A549 (cell line): ENCODE measurements at regions not wholly inside any gene's neighbourhood (a gene's known extent, or its start where the extent isn't known, plus 50 kb on each side); places are given as distances from the start of the nearest gene placed in this dataset.

Source experiments
- CEBPB ChIP-seq, 2 experiments: fragments of >200 bp in 1 of 2; sonication (Bioruptor Twin) in 1 of 2; formaldehyde crosslinking in 1 of 2; IDR thresholded peaks; 2 replicates each; pipeline ENCODE4 v1.6.1; 2012 to 2016
- EP300 ChIP-seq, 2 experiments: fragments of >200 bp; sonication (Bioruptor Twin); formaldehyde crosslinking; IDR thresholded peaks; 2 replicates in 1 of 2; 3 replicates in 1 of 2; pipeline ENCODE4 v1.6.1; 2016 to 2017
- HDAC2 ChIP-seq: fragments of 200-600 bp; sonication (generic); IDR thresholded peaks from 2 replicates; pipeline ENCODE4 v1.6.1; 2016
- HOXB5 ChIP-seq: fragments of 250-450 bp; sonication (Bioruptor Pico); IDR thresholded peaks from 2 replicates; pipeline ENCODE4 v1.5.0; 2020; ENCODE audit warnings: mild to moderate bottlenecking, moderate library complexity
- POLR2A ChIP-seq: IDR thresholded peaks from 2 replicates; pipeline ENCODE4 v1.6.1; 2012; ENCODE audit warnings: mild to moderate bottlenecking, low read length
- RARB ChIP-seq: fragments of 250-450 bp; sonication (Bioruptor Pico); IDR thresholded peaks from 2 replicates; pipeline ENCODE4 v1.8.0; 2021; ENCODE audit warnings: mild to moderate bottlenecking, moderate library complexity
- ZFP36 ChIP-seq: fragments of 450-650 bp; IDR thresholded peaks from 2 replicates; pipeline ENCODE4 v1.6.1; 2014; ENCODE audit warnings: borderline replicate concordance; ENCODE audit not compliant: partially characterized antibody
- TF ChIP-seq, protein P1 (sequence below): fragments of >200 bp; sonication (Bioruptor Twin); formaldehyde crosslinking; IDR thresholded peaks from 3 replicates; pipeline ENCODE4 v1.5.1; 2016
- TF ChIP-seq, protein P2 (sequence below): IDR thresholded peaks from 2 replicates; pipeline ENCODE4 v1.6.1; 2012
- TF ChIP-seq, protein P3 (sequence below): fragments of 200-600 bp; sonication (generic); IDR thresholded peaks from 2 replicates; pipeline ENCODE4 v1.6.1; 2016; ENCODE audit warnings: antibody characterized with exemption, mild to moderate bottlenecking, moderate library complexity
- TF ChIP-seq, protein P4 (sequence below): fragments of 250-450 bp; sonication (Bioruptor Pico); IDR thresholded peaks from 2 replicates; pipeline ENCODE4 v1.5.0; 2021; ENCODE audit warnings: mild to moderate bottlenecking, moderate library complexity, borderline replicate concordance

DNA sequence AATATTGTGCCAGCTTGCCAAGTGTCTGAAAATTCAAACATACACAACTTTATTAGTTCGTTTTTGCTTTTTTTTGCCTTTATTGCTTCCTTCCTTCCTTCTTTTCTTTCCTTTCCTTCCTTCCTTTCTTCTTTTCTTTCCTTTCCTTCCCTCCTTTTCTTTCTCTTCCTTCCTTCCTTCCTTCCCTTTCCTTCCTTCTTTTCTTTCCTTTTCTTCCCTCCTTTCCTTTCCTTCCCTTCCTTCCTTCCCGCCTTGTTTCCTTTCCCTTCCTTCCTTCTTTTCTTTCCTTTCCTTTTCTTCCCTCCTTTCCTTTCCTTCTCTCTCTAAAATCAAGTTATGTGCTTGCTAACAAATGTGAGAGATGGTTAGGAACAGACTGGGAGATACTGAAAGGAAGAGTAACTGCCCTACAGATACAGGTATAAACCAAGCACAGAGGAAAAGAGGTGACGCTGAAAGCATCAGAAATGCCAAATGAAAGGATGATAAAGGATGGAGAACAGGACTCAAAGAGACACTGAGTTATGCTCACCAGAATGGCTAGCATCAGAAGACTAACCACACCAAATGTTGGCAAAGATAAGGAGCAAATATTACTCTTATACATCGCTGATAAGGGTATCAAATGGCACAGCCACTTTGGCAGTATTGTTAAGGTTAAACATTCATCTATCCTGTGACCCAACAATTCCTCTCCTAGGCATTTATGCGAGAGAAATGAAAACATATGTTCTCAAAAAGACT, 151.6 kb downstream of the MREG start:
- TF ChIP-seq, protein P1, sequence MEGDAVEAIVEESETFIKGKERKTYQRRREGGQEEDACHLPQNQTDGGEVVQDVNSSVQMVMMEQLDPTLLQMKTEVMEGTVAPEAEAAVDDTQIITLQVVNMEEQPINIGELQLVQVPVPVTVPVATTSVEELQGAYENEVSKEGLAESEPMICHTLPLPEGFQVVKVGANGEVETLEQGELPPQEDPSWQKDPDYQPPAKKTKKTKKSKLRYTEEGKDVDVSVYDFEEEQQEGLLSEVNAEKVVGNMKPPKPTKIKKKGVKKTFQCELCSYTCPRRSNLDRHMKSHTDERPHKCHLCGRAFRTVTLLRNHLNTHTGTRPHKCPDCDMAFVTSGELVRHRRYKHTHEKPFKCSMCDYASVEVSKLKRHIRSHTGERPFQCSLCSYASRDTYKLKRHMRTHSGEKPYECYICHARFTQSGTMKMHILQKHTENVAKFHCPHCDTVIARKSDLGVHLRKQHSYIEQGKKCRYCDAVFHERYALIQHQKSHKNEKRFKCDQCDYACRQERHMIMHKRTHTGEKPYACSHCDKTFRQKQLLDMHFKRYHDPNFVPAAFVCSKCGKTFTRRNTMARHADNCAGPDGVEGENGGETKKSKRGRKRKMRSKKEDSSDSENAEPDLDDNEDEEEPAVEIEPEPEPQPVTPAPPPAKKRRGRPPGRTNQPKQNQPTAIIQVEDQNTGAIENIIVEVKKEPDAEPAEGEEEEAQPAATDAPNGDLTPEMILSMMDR, result no peak
- TF ChIP-seq, protein P2, sequence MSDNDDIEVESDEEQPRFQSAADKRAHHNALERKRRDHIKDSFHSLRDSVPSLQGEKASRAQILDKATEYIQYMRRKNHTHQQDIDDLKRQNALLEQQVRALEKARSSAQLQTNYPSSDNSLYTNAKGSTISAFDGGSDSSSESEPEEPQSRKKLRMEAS, result no peak
- TF ChIP-seq ZFP36, result no peak
- no peak for TF ChIP-seq HDAC2
- no peak for TF ChIP-seq CEBPB (IDR thresholded peaks at IDR 0.05)
- no peak for TF ChIP-seq RARB (CRISPR knock-in tag)
- no peak for TF ChIP-seq POLR2A
- no peak for TF ChIP-seq EP300 (IDR thresholded peaks at IDR 0.05)
- TF ChIP-seq, protein P3, sequence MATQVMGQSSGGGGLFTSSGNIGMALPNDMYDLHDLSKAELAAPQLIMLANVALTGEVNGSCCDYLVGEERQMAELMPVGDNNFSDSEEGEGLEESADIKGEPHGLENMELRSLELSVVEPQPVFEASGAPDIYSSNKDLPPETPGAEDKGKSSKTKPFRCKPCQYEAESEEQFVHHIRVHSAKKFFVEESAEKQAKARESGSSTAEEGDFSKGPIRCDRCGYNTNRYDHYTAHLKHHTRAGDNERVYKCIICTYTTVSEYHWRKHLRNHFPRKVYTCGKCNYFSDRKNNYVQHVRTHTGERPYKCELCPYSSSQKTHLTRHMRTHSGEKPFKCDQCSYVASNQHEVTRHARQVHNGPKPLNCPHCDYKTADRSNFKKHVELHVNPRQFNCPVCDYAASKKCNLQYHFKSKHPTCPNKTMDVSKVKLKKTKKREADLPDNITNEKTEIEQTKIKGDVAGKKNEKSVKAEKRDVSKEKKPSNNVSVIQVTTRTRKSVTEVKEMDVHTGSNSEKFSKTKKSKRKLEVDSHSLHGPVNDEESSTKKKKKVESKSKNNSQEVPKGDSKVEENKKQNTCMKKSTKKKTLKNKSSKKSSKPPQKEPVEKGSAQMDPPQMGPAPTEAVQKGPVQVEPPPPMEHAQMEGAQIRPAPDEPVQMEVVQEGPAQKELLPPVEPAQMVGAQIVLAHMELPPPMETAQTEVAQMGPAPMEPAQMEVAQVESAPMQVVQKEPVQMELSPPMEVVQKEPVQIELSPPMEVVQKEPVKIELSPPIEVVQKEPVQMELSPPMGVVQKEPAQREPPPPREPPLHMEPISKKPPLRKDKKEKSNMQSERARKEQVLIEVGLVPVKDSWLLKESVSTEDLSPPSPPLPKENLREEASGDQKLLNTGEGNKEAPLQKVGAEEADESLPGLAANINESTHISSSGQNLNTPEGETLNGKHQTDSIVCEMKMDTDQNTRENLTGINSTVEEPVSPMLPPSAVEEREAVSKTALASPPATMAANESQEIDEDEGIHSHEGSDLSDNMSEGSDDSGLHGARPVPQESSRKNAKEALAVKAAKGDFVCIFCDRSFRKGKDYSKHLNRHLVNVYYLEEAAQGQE, result no peak
- TF ChIP-seq, protein P4, sequence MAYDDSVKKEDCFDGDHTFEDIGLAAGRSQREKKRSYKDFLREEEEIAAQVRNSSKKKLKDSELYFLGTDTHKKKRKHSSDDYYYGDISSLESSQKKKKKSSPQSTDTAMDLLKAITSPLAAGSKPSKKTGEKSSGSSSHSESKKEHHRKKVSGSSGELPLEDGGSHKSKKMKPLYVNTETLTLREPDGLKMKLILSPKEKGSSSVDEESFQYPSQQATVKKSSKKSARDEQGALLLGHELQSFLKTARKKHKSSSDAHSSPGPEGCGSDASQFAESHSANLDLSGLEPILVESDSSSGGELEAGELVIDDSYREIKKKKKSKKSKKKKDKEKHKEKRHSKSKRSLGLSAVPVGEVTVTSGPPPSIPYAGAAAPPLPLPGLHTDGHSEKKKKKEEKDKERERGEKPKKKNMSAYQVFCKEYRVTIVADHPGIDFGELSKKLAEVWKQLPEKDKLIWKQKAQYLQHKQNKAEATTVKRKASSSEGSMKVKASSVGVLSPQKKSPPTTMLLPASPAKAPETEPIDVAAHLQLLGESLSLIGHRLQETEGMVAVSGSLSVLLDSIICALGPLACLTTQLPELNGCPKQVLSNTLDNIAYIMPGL (CRISPR knock-in tag), result no peak
- no peak for TF ChIP-seq HOXB5 (CRISPR knock-in tag)
